CD4-positive, alpha-beta T cell treated with Interleukin-21 for 1 hour (primary cell): ENCODE measurements at regions not wholly inside any gene's neighbourhood (a gene's known extent, or its start where the extent isn't known, plus 50 kb on each side); places are given as distances from the start of the nearest gene placed in this dataset.
"Not testable (repeated sequence)": the region's sequence is repeated elsewhere in the genome, so short reads cannot be mapped to it uniquely, and the experiment has no call there.

Source experiments
- DNase-seq: peaks from one replicate; pipeline ENCODE4 v3.0.0-alpha.2; 2020

- not testable (repeated sequence) for DNase-seq
Observed at GRCh38 chr4:42288876-42289275, 108.4 kb upstream of the SHISA3 start.

- DNase-seq: not testable (repeated sequence)
Observed at GRCh38 chr4:42292192-42292591, 105.1 kb upstream of the SHISA3 start.

- no peak for DNase-seq
Observed at GRCh38 chr4:42293967-42294813, 103.1 kb upstream of the SHISA3 start.

- no peak for DNase-seq
Observed at GRCh38 chr4:42296196-42296595, 101.1 kb upstream of the SHISA3 start.

GRCh38 chr4:42302348-42302747 lies 94.9 kb upstream of the SHISA3 start:
- DNase-seq: no peak

- DNase-seq: no peak
Observed at GRCh38 chr4:42306221-42307109, 90.8 kb upstream of the SHISA3 start.

GRCh38 chr4:42308247-42308646 lies 89.0 kb upstream of the SHISA3 start:
- DNase-seq: no peak

GRCh38 chr4:42309361-42310260 lies 87.7 kb upstream of the SHISA3 start:
- no peak for DNase-seq

GRCh38 chr4:42310358-42310757 lies 86.9 kb upstream of the SHISA3 start:
- no peak for DNase-seq

GRCh38 chr4:42310806-42311205 lies 86.5 kb upstream of the SHISA3 start:
- DNase-seq: no peak

GRCh38 chr4:42311591-42311990 lies 85.7 kb upstream of the SHISA3 start:
- no peak for DNase-seq

- not testable (repeated sequence) for DNase-seq
Observed at GRCh38 chr4:42313420-42313819, 83.9 kb upstream of the SHISA3 start.

- DNase-seq: no peak
Observed at GRCh38 chr4:42313872-42314271, 83.4 kb upstream of the SHISA3 start.

- DNase-seq: no peak
Observed at GRCh38 chr4:42315231-42315630, 82.1 kb upstream of the SHISA3 start.

GRCh38 chr4:42320822-42321388 lies 76.4 kb upstream of the SHISA3 start:
- no peak for DNase-seq

GRCh38 chr4:42326040-42326439 lies 71.2 kb upstream of the SHISA3 start:
- no peak for DNase-seq

GRCh38 chr4:42326524-42326923 lies 70.8 kb upstream of the SHISA3 start:
- DNase-seq: no peak

- no peak for DNase-seq
Observed at GRCh38 chr4:42327323-42327722, 70.0 kb upstream of the SHISA3 start.

GRCh38 chr4:42328978-42329377 lies 68.3 kb upstream of the SHISA3 start:
- DNase-seq: no peak

- DNase-seq: no peak
Observed at GRCh38 chr4:42329421-42329820, 67.9 kb upstream of the SHISA3 start.

GRCh38 chr4:42330002-42330592 lies 67.2 kb upstream of the SHISA3 start:
- no peak for DNase-seq

GRCh38 chr4:42331040-42331439 lies 66.2 kb upstream of the SHISA3 start:
- DNase-seq: no peak
